ENCODE measurements at regions not wholly inside any gene's neighbourhood (a gene's known extent, or its start where the extent isn't known, plus 50 kb on each side); places are given as distances from the start of the nearest gene placed in this dataset.

DNA sequence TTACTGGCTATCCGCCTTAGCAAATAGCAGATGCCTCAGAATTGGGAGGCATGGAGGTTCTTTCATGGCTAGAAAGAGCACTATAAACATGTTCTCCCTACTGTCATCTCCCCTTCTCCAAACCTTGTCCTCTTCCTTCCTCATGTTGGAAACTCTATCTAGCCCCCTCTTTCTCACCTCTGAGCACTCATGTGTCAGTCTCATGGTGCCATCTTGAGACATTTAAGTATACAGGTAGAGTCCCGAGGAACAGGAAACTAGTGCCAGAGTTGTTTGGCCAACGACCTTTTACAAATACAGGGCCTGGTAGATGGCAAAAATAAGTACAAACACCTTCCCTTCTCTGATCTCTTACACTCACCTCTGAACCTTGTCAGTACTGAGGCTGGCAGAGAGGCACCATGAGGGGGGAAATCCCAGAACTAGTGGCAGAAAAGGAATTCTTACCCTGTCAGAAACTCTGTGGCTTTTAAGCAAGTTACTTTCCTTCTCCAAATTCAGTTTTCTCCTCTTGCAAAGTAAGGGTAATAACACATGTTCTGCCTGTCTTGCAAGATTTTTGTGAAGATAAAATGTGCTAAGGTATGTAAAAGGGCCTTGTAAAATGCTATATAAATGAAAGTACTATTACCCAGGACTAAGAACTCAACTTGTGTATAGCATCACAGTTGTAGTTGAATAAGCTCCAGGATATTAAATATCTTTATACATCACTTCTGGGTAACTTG, 94.1 kb upstream of the SNX2 start:
- TF ChIP-seq, protein P1, sequence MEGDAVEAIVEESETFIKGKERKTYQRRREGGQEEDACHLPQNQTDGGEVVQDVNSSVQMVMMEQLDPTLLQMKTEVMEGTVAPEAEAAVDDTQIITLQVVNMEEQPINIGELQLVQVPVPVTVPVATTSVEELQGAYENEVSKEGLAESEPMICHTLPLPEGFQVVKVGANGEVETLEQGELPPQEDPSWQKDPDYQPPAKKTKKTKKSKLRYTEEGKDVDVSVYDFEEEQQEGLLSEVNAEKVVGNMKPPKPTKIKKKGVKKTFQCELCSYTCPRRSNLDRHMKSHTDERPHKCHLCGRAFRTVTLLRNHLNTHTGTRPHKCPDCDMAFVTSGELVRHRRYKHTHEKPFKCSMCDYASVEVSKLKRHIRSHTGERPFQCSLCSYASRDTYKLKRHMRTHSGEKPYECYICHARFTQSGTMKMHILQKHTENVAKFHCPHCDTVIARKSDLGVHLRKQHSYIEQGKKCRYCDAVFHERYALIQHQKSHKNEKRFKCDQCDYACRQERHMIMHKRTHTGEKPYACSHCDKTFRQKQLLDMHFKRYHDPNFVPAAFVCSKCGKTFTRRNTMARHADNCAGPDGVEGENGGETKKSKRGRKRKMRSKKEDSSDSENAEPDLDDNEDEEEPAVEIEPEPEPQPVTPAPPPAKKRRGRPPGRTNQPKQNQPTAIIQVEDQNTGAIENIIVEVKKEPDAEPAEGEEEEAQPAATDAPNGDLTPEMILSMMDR (conservative IDR thresholded peaks at IDR 0.05; ENCODE audit: low read depth, low read length), result no peak
- no peak for TF ChIP-seq EZH2 (IDR thresholded peaks at IDR 0.05; ENCODE audit: borderline replicate concordance, low read depth, low read length, poor library complexity, severe bottlenecking)
- Histone ChIP-seq H3K27ac (ENCODE audit: low read depth, low read length, poor library complexity, severe bottlenecking) (no peak overlapping the region), H3K27me3 (replicated peaks; ENCODE audit: insufficient read depth, low read depth, low read length, poor library complexity) (peaks cover 6% of the 10 kb centered on the region), H3K4me3 (ENCODE audit: low read depth, low read length, poor library complexity, severe bottlenecking) (no peak overlapping the region), H3K9me3 (ENCODE audit: low read depth, low read length, poor library complexity, severe bottlenecking) (no peaks in the 10 kb centered on the region), H3K36me3 (ENCODE audit: insufficient read depth, low read length, poor library complexity, severe bottlenecking) (no peaks in the 10 kb centered on the region), H3K4me1 (ENCODE audit: insufficient read depth, low read length, poor library complexity, severe bottlenecking) (no peaks in the 10 kb centered on the region)
- ChIA-PET POLR2A (ENCODE audit: low non-redundant PET) (no interaction called here), CTCF (no interaction called here)
- no peak for DNase-seq (ENCODE audit: low spot score)
- BruUV-seq (replicated peaks), result no TSS peak
- intact Hi-C loops (cut with micrococcal nuclease; ENCODE audit: unreplicated experiment), result no loop called here

DNA sequence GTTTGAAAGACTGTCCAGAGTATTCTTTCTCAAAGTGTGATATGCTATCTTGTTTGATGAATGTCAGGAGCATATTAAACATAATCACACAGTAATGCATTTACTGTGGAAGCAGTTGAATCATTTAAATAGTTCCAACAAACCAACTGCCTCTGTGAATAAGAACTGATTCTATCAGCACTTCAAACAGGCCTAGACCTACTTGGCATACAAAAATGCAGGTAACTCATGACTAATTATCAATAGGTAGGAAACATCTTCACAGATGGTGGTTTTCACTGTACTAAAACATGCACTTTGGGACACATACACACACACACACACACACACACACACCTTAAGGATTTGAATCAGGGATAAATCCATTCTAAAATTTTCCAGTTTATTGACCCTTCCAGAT, 91.2 kb upstream of the SNX2 start:
- no peaks in the 10 kb centered on the region for H3K36me3 ChIP-seq (ENCODE audit: insufficient read depth, low read length, poor library complexity, severe bottlenecking)
- peaks cover under 1% of the 10 kb centered on the region for H3K27me3 ChIP-seq (replicated peaks; ENCODE audit: insufficient read depth, low read depth, low read length, poor library complexity)
- H3K4me1 ChIP-seq (ENCODE audit: insufficient read depth, low read length, poor library complexity, severe bottlenecking), result no peaks in the 10 kb centered on the region
- CTCF ChIA-PET, result no interaction called here
- no peaks in the 10 kb centered on the region for H3K9me3 ChIP-seq (ENCODE audit: low read depth, low read length, poor library complexity, severe bottlenecking)
- DNase-seq (ENCODE audit: low spot score), result no peak
- POLR2A ChIA-PET (ENCODE audit: low non-redundant PET), result interaction anchor here (1.0 kb wide), 1 partner anchor 9 kb away, joined by 6 read pairs; no protein-coding TSS in a partner anchor
- no peak overlapping the region for H3K27ac ChIP-seq (ENCODE audit: low read depth, low read length, poor library complexity, severe bottlenecking)
- BruUV-seq (replicated peaks), result no TSS peak
- intact Hi-C loops (cut with micrococcal nuclease; ENCODE audit: unreplicated experiment), result no loop called here
- H3K4me3 ChIP-seq (ENCODE audit: low read depth, low read length, poor library complexity, severe bottlenecking), result no peak overlapping the region
- no peak for TF ChIP-seq EZH2 (IDR thresholded peaks at IDR 0.05; ENCODE audit: borderline replicate concordance, low read depth, low read length, poor library complexity, severe bottlenecking)
- TF ChIP-seq, protein P1 (conservative IDR thresholded peaks at IDR 0.05; ENCODE audit: low read depth, low read length), result no peak

GRCh38 chr5:122690266-122690665, 84.6 kb upstream of the SNX2 start:
- no peak for DNase-seq (ENCODE audit: low spot score)
- no peaks in the 10 kb centered on the region for H3K36me3 ChIP-seq (ENCODE audit: insufficient read depth, low read length, poor library complexity, severe bottlenecking)
- ChIA-PET POLR2A (ENCODE audit: low non-redundant PET) (no interaction called here), CTCF (no interaction called here)
- no peak overlapping the region for H3K4me3 ChIP-seq (ENCODE audit: low read depth, low read length, poor library complexity, severe bottlenecking)
- H3K4me1 ChIP-seq (ENCODE audit: insufficient read depth, low read length, poor library complexity, severe bottlenecking), result no peaks in the 10 kb centered on the region
- BruUV-seq (replicated peaks), result no TSS peak
- no peak overlapping the region for H3K27ac ChIP-seq (ENCODE audit: low read depth, low read length, poor library complexity, severe bottlenecking)
- TF ChIP-seq EZH2 (IDR thresholded peaks at IDR 0.05; ENCODE audit: borderline replicate concordance, low read depth, low read length, poor library complexity, severe bottlenecking), result no peak
- TF ChIP-seq, protein P1 (conservative IDR thresholded peaks at IDR 0.05; ENCODE audit: low read depth, low read length), result no peak
- intact Hi-C loops (cut with micrococcal nuclease; ENCODE audit: unreplicated experiment), result no loop called here
- no peaks in the 10 kb centered on the region for H3K27me3 ChIP-seq (replicated peaks; ENCODE audit: insufficient read depth, low read depth, low read length, poor library complexity)
- H3K9me3 ChIP-seq (ENCODE audit: low read depth, low read length, poor library complexity, severe bottlenecking), result no peaks in the 10 kb centered on the region
